Keratinocyte (primary cell): ENCODE measurements at regions not wholly inside any gene's neighbourhood (a gene's known extent, or its start where the extent isn't known, plus 50 kb on each side); places are given as distances from the start of the nearest gene placed in this dataset.

ENCODE experiments used
- CTCF ChIP-seq, 3 experiments: IDR thresholded peaks in 1 of 3; conservative IDR thresholded peaks in 1 of 3; optimal IDR thresholded peaks in 1 of 3; 2 replicates in 2 of 3; 3 replicates in 1 of 3; pipeline versions ENCODE3 to v1.5.1; 2011; ENCODE audit warnings: low read length in 3 of 3, mild to moderate bottlenecking in 3 of 3, moderate library complexity in 2 of 3, control low read depth in 1 of 3, inconsistent platforms in 1 of 3; ENCODE audit not compliant: insufficient read depth in 2 of 3; ENCODE audit errors: extremely low read depth in 1 of 3
- EZH2 ChIP-seq: IDR thresholded peaks from one replicate; pipeline ENCODE4 v1.6.1; 2012; ENCODE audit warnings: inconsistent platforms, mild to moderate bottlenecking, low read length, moderate library complexity

GRCh38 chr7:22669692-22670421 is 57.1 kb upstream of the IL6 start:
- no peak for TF ChIP-seq CTCF (optimal IDR thresholded peaks at IDR 0.05 in 1 of 3, IDR thresholded peaks at IDR 0.05 in 1 of 3, conservative IDR thresholded peaks at IDR 0.05 in 1 of 3; ENCODE audit: extremely low read depth in 1 of 3, insufficient read depth in 2 of 3, low read length in 3 of 3)
- TF ChIP-seq EZH2 = no peak
